Heart left ventricle (tissue), 13 donors: ENCODE measurements at regions not wholly inside any gene's neighbourhood (a gene's known extent, or its start where the extent isn't known, plus 50 kb on each side); places are given as distances from the start of the nearest gene placed in this dataset.

ENCODE experiments used
- CTCF ChIP-seq, 12 donors: fragments of 200-600 bp; sonication (generic) in 4 of 12; IDR thresholded peaks; one replicate each; pipeline versions ENCODE4 v1.5.0 to v1.8.0; 2018 to 2022; ENCODE audit warnings: antibody characterized with exemption in 12 of 12, mild to moderate bottlenecking in 5 of 12
- POLR2A ChIP-seq, 2 donors: fragments of 450-650 bp; IDR thresholded peaks; one replicate each; pipeline ENCODE4 v1.6.1; 2017; ENCODE audit warnings: antibody characterized with exemption in 2 of 2, mild to moderate bottlenecking in 2 of 2, moderate library complexity in 2 of 2
- donor health status: ischemic (EF 13 %, LVEDD 7.1; RV severe dilation, severe dysfunction).
- donor health status: DM: no; HTN: yes; CAD: no.
- donor health status: DM: no; HTN: no; CAD: no.
- donor health status: ischemic (EF 25% LVEDD 6.9; RV normal size, moderate dysfunction).
- donor health status: ischemic (EF 25% LVEDD 5.7; RV mildly dilated, moderate dysfunction).
- donor health status: ischemic (EF 35%, LVEDD 5.7; RV mildly dilated, moderate dysfunction).
- donor health status: nonischemic (EF 11% LVEDD 7.7; RV severe dilation, severe dysfunction).
- donor health status: DM: yes; HTN: yes; CAD: no.
- donor health status: PGD.
- donor health status: ischemic (EF 29% LVEDD 5.4; RV normal size, mild dysfunction).
- donor health status: nonischemic (EF 23%, LVEDD 6.1; RV moderate dilation, normal function).

DNA sequence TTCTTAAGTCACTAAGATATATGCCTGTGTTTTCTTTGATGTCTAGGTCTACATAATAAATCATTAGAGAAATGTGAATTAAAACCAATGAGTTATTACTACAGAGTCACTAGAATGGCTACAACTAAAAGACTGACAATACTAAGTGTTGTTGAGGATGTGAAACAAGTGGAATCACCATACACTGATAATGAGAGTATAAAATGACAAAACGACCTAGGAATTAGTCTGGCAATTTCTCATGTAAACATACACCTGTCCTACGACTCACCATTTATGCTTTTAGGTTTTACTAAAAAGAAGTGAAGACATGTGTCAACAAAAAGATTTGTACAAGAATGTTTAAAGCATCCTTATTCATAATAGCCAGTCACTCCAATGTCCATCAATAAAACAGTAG, 75.2 kb upstream of the SATB1 start:
- no peak for TF ChIP-seq CTCF (IDR thresholded peaks at IDR 0.05)
- no peak for TF ChIP-seq POLR2A (IDR thresholded peaks at IDR 0.05)
